Gastroesophageal sphincter (tissue), 4 donors: ENCODE measurements at regions not wholly inside any gene's neighbourhood (a gene's known extent, or its start where the extent isn't known, plus 50 kb on each side); places are given as distances from the start of the nearest gene placed in this dataset.

ENCODE experiments used
- ATAC-seq: fragments of 150-250 bp; one replicate; pipeline ENCODE4 v1.9.1; 2016; ENCODE audit warnings: mild to moderate bottlenecking, moderate library complexity
- H3K27ac ChIP-seq, 4 donors: fragments of 200-600 bp; sonication (generic) in 3 of 4; 1 replicate in 3 of 4; 2 replicates in 1 of 4; pipeline ENCODE4 v1.5.1; 2016 to 2019
- H3K27me3 ChIP-seq: fragments of 200-600 bp; sonication (generic); one replicate; pipeline ENCODE4 v1.5.1; 2019
- H3K36me3 ChIP-seq, 2 donors: fragments of 200-600 bp; sonication (generic); one replicate each; pipeline ENCODE4 v1.5.1; 2019; ENCODE audit warnings: control low read depth in 1 of 2
- H3K4me1 ChIP-seq, 3 donors: fragments of 200-600 bp; sonication (generic); 1 replicate in 2 of 3; 2 replicates in 1 of 3; pipeline ENCODE4 v1.5.1; 2016 to 2019; ENCODE audit warnings: control low read depth in 2 of 3
- H3K4me3 ChIP-seq, 2 donors: fragments of 200-600 bp; sonication (generic); one replicate each; pipeline ENCODE4 v1.5.1; 2019; ENCODE audit warnings: mild to moderate bottlenecking in 1 of 2, moderate library complexity in 1 of 2
- H3K9me3 ChIP-seq, 3 donors: fragments of 200-600 bp; sonication (generic); one replicate each; pipeline ENCODE4 v1.5.1; 2017 to 2019; ENCODE audit warnings: control low read depth in 2 of 3
- CTCF ChIP-seq, 4 experiments: fragments of 200-600 bp in 2 of 4; fragments of 450-650 bp in 2 of 4; sonication (generic) in 1 of 4; IDR thresholded peaks; one replicate each; pipeline ENCODE4 v1.5.1; 2017 to 2019; ENCODE audit warnings: antibody characterized with exemption in 4 of 4, mild to moderate bottlenecking in 2 of 4, moderate library complexity in 2 of 4
- EP300 ChIP-seq: sonication (generic); formaldehyde crosslinking; IDR thresholded peaks from one replicate; pipeline ENCODE4 v1.6.1; 2017; ENCODE audit warnings: antibody characterized with exemption, mild to moderate bottlenecking
- POLR2A ChIP-seq, 2 donors: fragments of 450-650 bp; IDR thresholded peaks; one replicate each; pipeline ENCODE4 v1.6.1; 2017; ENCODE audit warnings: antibody characterized with exemption in 2 of 2, mild to moderate bottlenecking in 2 of 2, moderate library complexity in 1 of 2
- POLR2AphosphoS5 ChIP-seq: sonication (generic); formaldehyde crosslinking; IDR thresholded peaks from one replicate; pipeline ENCODE4 v1.6.1; 2017; ENCODE audit warnings: antibody characterized with exemption
- WGBS, 2 donors: methylation state at CpG; one replicate each; pipeline ENCODE4 v1.1.5; 2018; ENCODE audit warnings: low coverage in 1 of 2; 5-methylcytosine and 5-hydroxymethylcytosine counted together

DNA sequence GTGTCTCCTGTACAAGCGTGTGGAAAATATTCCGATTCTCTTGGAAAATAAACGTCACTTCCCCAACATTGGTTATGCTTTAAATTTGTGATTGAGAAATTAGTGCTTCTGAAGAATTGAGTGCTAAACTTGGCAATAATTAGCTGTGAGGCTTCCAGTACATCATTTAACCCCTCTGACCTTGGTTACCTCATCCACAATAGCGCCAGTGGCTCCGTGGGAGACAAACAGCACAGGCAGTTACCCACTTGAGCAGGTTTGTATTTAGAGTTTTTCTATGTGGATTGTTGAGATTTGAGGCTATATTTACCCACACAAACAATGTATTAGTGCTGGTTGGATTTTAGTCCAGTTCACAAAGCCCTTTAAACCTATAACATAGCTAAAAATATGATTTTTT, 476.5 kb downstream of the NKX6-1 start:
- WGBS, 2 donors: 20 to 66% methylated on average over 3 to 5 of the region's 5 CpGs
- ATAC-seq: no peak

DNA sequence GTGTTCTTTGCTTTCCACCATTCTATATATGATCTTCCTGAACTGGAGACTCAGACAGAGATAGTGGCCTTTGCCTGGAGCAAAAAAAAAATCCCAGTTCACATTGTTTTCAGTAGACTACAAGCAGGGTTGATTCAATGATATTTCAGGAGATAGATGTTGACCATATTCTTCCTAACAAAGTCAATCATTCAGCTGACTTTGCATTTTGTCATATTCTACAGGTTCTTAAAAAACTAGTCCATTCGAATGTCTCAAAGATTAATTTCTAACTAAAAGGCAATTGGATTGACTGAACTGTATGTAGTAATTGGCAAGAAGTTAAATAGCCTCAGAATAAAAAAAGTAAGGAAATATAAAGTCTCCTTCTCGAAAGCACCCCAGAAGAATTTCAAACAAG, 479.5 kb downstream of the NKX6-1 start:
- H3K27me3 ChIP-seq: no peaks in the 10 kb centered on the region
- H3K27ac ChIP-seq: no peak overlapping the region
- no peak overlapping the region for H3K4me3 ChIP-seq
- H3K4me1 ChIP-seq: peaks cover 0 to 8% (median 0%) of the 10 kb centered on the region in 3 donors
- H3K36me3 ChIP-seq: no peaks in the 10 kb centered on the region
- no peak for ATAC-seq
- TF ChIP-seq EP300 (no peak), POLR2AphosphoS5 (no peak), POLR2A (IDR thresholded peaks at IDR 0.05) (no peak), CTCF (IDR thresholded peaks at IDR 0.05) (no peak)
- no peaks in the 10 kb centered on the region for H3K9me3 ChIP-seq
- 90 to 94% methylated on average over 2 of the region's 2 CpGs for WGBS, 2 donors

More for the DNA sequence above, 476.5 kb downstream of the NKX6-1 start:
- no peak overlapping the region for H3K4me3 ChIP-seq
- TF ChIP-seq EP300 (no peak), POLR2A (IDR thresholded peaks at IDR 0.05) (no peak), CTCF (IDR thresholded peaks at IDR 0.05) (no peak), POLR2AphosphoS5 (no peak)
- no peaks in the 10 kb centered on the region for H3K36me3 ChIP-seq
- H3K9me3 ChIP-seq: peaks cover 0 to 5% (median 0%) of the 10 kb centered on the region in 3 donors
- H3K27ac ChIP-seq: peak overlapping the region in 1 of 4 donors; percentile 19
- H3K27me3 ChIP-seq: no peaks in the 10 kb centered on the region
- peaks cover 0 to 8% (median 0%) of the 10 kb centered on the region in 3 donors for H3K4me1 ChIP-seq

DNA sequence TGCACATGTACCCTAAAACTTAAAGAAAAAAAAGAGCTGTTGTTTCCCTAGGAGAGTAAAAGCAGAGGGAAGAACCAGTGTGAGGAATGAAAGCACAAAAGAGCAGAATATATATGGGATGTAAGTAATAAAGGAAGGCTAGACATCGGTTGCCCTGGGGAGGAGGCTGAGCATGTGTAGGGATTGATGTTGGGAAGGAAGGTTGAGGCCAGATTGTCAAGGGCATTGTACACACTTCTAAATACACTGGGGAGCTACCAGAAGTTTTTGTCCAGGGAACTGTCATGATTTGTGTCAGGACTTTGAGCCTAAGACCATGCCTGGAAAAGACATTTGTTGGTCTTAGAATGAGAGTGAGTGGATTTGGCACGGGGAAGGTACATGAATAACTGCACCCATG, 467.1 kb downstream of the GPAT3 start:
- Histone ChIP-seq H3K27ac (no peak overlapping the region), H3K9me3 (no peaks in the 10 kb centered on the region), H3K4me3 (no peak overlapping the region), H3K4me1 (no peaks in the 10 kb centered on the region), H3K36me3 (no peaks in the 10 kb centered on the region), H3K27me3 (no peaks in the 10 kb centered on the region)
- whole genome bisulfite sequencing, 2 donors: 89 to 100% methylated on average over 2 of the region's 2 CpGs
- ATAC-seq: no peak
- TF ChIP-seq EP300 (no peak), POLR2A (IDR thresholded peaks at IDR 0.05) (no peak), CTCF (IDR thresholded peaks at IDR 0.05) (no peak), POLR2AphosphoS5 (no peak)

- TF ChIP-seq POLR2AphosphoS5: no peak
- TF ChIP-seq EP300: no peak
- no peak for TF ChIP-seq POLR2A (IDR thresholded peaks at IDR 0.05)
- no peak for TF ChIP-seq CTCF (IDR thresholded peaks at IDR 0.05)
- no peak for ATAC-seq
- 66 to 69% methylated on average over 2 of the region's 2 CpGs for WGBS, 2 donors
Observed at GRCh38 chr4:84001876-84002569, 466.1 kb downstream of the GPAT3 start.

DNA sequence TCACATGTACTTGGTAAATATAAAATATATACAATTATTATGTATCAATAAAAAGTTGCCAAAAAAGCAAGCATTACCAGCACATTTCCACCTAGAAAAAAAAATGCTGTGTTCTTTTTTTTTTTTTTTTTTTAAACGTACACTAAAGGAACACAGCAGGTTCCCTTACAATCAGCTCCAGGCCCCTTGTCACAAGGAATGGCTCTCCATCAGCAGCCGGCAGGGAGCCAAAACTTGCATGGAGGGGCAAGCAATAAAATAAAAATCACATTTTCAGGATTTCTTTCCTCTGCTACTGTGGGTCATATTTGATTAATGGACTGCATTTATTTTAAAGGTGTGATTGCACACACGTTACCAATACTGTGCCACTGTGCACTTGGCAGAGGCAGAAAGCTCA, 460.3 kb downstream of the GPAT3 start:
- 37 to 50% methylated on average over 3 of the region's 3 CpGs for WGBS, 2 donors
- Histone ChIP-seq H3K27me3 (no peaks in the 10 kb centered on the region), H3K9me3 (no peaks in the 10 kb centered on the region), H3K36me3 (no peaks in the 10 kb centered on the region), H3K27ac (no peak overlapping the region), H3K4me3 (no peak overlapping the region), H3K4me1 (no peaks in the 10 kb centered on the region)
- no peak for TF ChIP-seq POLR2AphosphoS5
- no peak for TF ChIP-seq POLR2A (IDR thresholded peaks at IDR 0.05)
- TF ChIP-seq CTCF (IDR thresholded peaks at IDR 0.05): no peak
- no peak for TF ChIP-seq EP300
- no peak for ATAC-seq

More at GRCh38 chr4:84001876-84002569, 466.1 kb downstream of the GPAT3 start:
- H3K36me3 ChIP-seq: no peaks in the 10 kb centered on the region
- H3K4me3 ChIP-seq: no peak overlapping the region
- no peaks in the 10 kb centered on the region for H3K4me1 ChIP-seq
- H3K9me3 ChIP-seq: no peaks in the 10 kb centered on the region
- H3K27me3 ChIP-seq: no peaks in the 10 kb centered on the region
- H3K27ac ChIP-seq: no peak overlapping the region
